ENCODE measurements at regions not wholly inside any gene's neighbourhood (a gene's known extent, or its start where the extent isn't known, plus 50 kb on each side); places are given as distances from the start of the nearest gene placed in this dataset.
A peak's percentile ranks its signal among the peaks of the same experiment; 100 is the strongest.

DNA sequence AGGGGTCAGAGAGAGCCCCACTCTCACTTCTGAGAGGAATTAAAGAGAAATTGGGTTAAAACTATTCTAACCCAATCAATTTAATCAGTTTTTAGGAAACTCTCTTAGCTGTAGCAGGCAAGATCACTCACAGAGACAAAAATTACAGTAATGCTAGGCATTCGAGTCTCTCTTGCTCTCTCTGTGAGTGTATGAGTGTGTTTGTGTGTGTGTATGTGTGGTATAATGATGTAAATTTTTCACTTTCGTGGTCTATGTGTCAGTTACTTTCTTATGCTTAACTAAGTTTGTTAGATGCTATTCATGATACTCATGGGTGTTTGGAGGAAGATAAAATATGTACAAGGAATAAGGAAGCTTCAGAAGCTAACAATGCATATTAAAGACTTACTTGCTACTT is 131.3 kb downstream of the FASLG start:
- Histone ChIP-seq H3K36me3 (ENCODE audit: control insufficient read depth, insufficient read depth, low read length) (no peaks in the 10 kb centered on the region), H4K5ac (ENCODE audit: low read depth, low read length) (no peak overlapping the region), H2BK120ac (ENCODE audit: low read depth, low read length) (no peak overlapping the region), H3K23ac (ENCODE audit: low read depth, low read length) (no peak overlapping the region), H3K9ac (ENCODE audit: low read depth, low read length) (no peak overlapping the region), H3K18ac (ENCODE audit: low read depth, low read length) (no peak overlapping the region), H3K4ac (ENCODE audit: low read depth, low read length) (no peak overlapping the region), H3K4me3 (ENCODE audit: insufficient read depth, low read depth, low read length) (no peak overlapping the region), H3K9me1 (ENCODE audit: insufficient read depth, low read length) (no peaks in the 10 kb centered on the region), H2AK5ac (ENCODE audit: low read depth, low read length) (no peak overlapping the region), H3K9me3 (ENCODE audit: control insufficient read depth, insufficient read depth, low read length) (no peaks in the 10 kb centered on the region), H2BK5ac (ENCODE audit: low read depth, low read length, poor library complexity, severe bottlenecking) (no peak overlapping the region), H4K91ac (ENCODE audit: insufficient read depth, low read depth, low read length) (no peak overlapping the region), H3K79me1 (ENCODE audit: low read depth in 1 of 2, low read length in 2 of 2) (no peaks in the 10 kb centered on the region), H2BK20ac (ENCODE audit: low read depth, low read length) (no peak overlapping the region), H3K4me2 (ENCODE audit: low read depth, low read length) (no peak overlapping the region), H3K14ac (replicated peaks; ENCODE audit: low read depth, low read length) (no peak overlapping the region), H3K4me1 (ENCODE audit: control insufficient read depth, insufficient read depth, low read length) (0 out of 2 replicates have a peak, but pooled peaks cover 2% of the 10 kb centered on the region), H2AFZ (replicated peaks; ENCODE audit: low read length, poor library complexity) (no peak overlapping the region), H2BK15ac (ENCODE audit: low read depth, low read length) (no peak overlapping the region), H3K27me3 (ENCODE audit: control insufficient read depth, insufficient read depth, low read length) (peaks cover 2% of the 10 kb centered on the region), H3K27ac (ENCODE audit: insufficient read depth, low read length) (no peak overlapping the region), H3K56ac (ENCODE audit: extremely low read depth, insufficient read depth, low read length) (no peak overlapping the region), H2AK9ac (replicated peaks; ENCODE audit: low read depth, low read length, poor library complexity) (no peak overlapping the region), H4K20me1 (ENCODE audit: insufficient read depth, low read length) (no peaks in the 10 kb centered on the region), H4K8ac (ENCODE audit: low read depth in 2 of 2, low read length in 2 of 2) (no peak overlapping the region)
- intact Hi-C loops (cut with micrococcal nuclease) (no loop called here), dilution Hi-C loops (cut with HindIII; ENCODE audit: low sequenced_read_pairs, unreplicated experiment) (no loop called here), in situ Hi-C loops (cut with MboI; ENCODE audit: low sequenced_read_pairs) (no loop called here)
- POLR2A ChIA-PET (ENCODE audit: unreplicated experiment) = interaction anchor here (0.5 kb wide), 1 partner anchor 1137 kb away, joined by 3 read pairs; no protein-coding TSS in a partner anchor
- peak; percentile 35 for DNase-seq
- BruUV-seq (replicated peaks) = no TSS peak
- TF ChIP-seq FOS (IDR thresholded peaks at IDR 0.05; ENCODE audit: low read depth, low read length) (no peak), MXI1 (IDR thresholded peaks at IDR 0.05; ENCODE audit: borderline replicate concordance, low read depth, low read length) (no peak), RAD21 (IDR thresholded peaks at IDR 0.05; ENCODE audit: low read length) (no peak), MAFK (IDR thresholded peaks at IDR 0.05; ENCODE audit: low read depth, low read length) (no peak), BHLHE40 (IDR thresholded peaks at IDR 0.05; ENCODE audit: low read depth, low read length) (no peak), RFX5 (IDR thresholded peaks at IDR 0.05; ENCODE audit: low read depth, low read length) (no peak), CTCF (conservative IDR thresholded peaks at IDR 0.05; ENCODE audit: low read depth, low read length) (no peak), CEBPB (IDR thresholded peaks at IDR 0.05; ENCODE audit: low read depth, low read length) (no peak), ELK1 (IDR thresholded peaks at IDR 0.05; ENCODE audit: borderline replicate concordance, low read depth, low read length) (no peak), CHD1 (IDR thresholded peaks at IDR 0.05; ENCODE audit: low read depth, low read length) (no peak)
- TF ChIP-seq, protein P1, sequence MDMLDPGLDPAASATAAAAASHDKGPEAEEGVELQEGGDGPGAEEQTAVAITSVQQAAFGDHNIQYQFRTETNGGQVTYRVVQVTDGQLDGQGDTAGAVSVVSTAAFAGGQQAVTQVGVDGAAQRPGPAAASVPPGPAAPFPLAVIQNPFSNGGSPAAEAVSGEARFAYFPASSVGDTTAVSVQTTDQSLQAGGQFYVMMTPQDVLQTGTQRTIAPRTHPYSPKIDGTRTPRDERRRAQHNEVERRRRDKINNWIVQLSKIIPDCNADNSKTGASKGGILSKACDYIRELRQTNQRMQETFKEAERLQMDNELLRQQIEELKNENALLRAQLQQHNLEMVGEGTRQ (IDR thresholded peaks at IDR 0.05; ENCODE audit: low read depth, low read length) = no peak
- CTCF ChIA-PET = no interaction called here
- no CpG with 5 or more reads among the region's 2 CpGs for WGBS, 2 experiments (ENCODE audit: extremely low coverage in 2 of 2, insufficient read length in 1 of 2)
- peak; percentile 72 for ATAC-seq (ENCODE audit: low read depth)

Measured in IMR-90 (cell line).